K562 (cell line): ENCODE measurements at regions not wholly inside any gene's neighbourhood (a gene's known extent, or its start where the extent isn't known, plus 50 kb on each side); places are given as distances from the start of the nearest gene placed in this dataset.

Experiments
- ATAC-seq: fragments of 200-7000 bp; cut with Tn5 transposase; 3 replicates; pipeline ENCODE4 v1.9.1; 2020; ENCODE audit warnings: moderate library complexity
- BruUV-seq: library from RNA; stranded (reverse); fragments of 400-500 nt; replicated peaks from 2 replicates; lab custom pipeline; 2021; lab: Mats Ljungman, UMichigan
- CTCF ChIA-PET: fragments of 300-600 bp; formaldehyde crosslinking; extraction: SDS; loops from one replicate; lab custom pipeline; 2021; ENCODE audit warnings: low intra/inter-chr PET ratio; lab: Yijun Ruan, JAX
- POLR2A ChIA-PET: fragments of 300-600, 350-650 bp; sonication (Branson Sonifier 250); formaldehyde crosslinking; extraction: SDS; loops from one replicate; lab custom pipeline; 2021; ENCODE audit warnings: antibody characterized with exemption, inconsistent platforms; lab: Yijun Ruan, JAX
- DNase-seq, 4 experiments: peaks; one replicate each; pipeline versions ENCODE4 v3.0.0 to v3.0.0-alpha.2; 2011 to 2018; ENCODE audit warnings: low spot score in 3 of 4, mixed read lengths in 3 of 4; ENCODE audit errors: extremely low read depth in 1 of 4
- FAIRE-seq: peaks from 2 replicates; lab custom pipeline; 2011; peaks lifted over from hg19 to GRCh38; lab: Jason Lieb, UNC
- H2AFZ ChIP-seq: 2 replicates; pipeline ENCODE4 v1.6.0; 2011; ENCODE audit warnings: low read depth, low read length, control low read depth, inconsistent platforms
- H3K27ac ChIP-seq: fragments of 200-600 bp; 3 replicates; pipeline ENCODE4 v1.8.0; 2011; ENCODE audit warnings: low read depth, mild to moderate bottlenecking, control low read depth, inconsistent platforms, low read length, moderate library complexity, mixed read lengths; ENCODE audit errors: extremely low read depth
- H3K27me3 ChIP-seq, 2 experiments: fragments of 300-600 bp in 1 of 2; 2 replicates in 1 of 2; 3 replicates in 1 of 2; pipeline versions ENCODE4 v1.6.0 to v1.8.0; 2011; ENCODE audit warnings: inconsistent platforms in 2 of 2, low read length in 2 of 2, mild to moderate bottlenecking in 1 of 2, mixed read lengths in 1 of 2, moderate library complexity in 1 of 2; ENCODE audit not compliant: control insufficient read depth in 2 of 2, insufficient read depth in 2 of 2
- H3K36me3 ChIP-seq: fragments of 300-600 bp; 3 replicates; pipeline ENCODE4 v1.8.0; 2011; ENCODE audit warnings: mild to moderate bottlenecking, low read length, inconsistent platforms; ENCODE audit not compliant: control insufficient read depth, insufficient read depth
- H3K4me1 ChIP-seq, 2 experiments: fragments of 200-600 bp in 1 of 2; replicated peaks in 1 of 2; 2 replicates in 1 of 2; 3 replicates in 1 of 2; pipeline versions ENCODE4 v1.5.1 to v1.8.0; 2011; ENCODE audit warnings: inconsistent platforms in 2 of 2, low read length in 2 of 2, mild to moderate bottlenecking in 1 of 2, mixed read lengths in 1 of 2, moderate library complexity in 1 of 2; ENCODE audit not compliant: control insufficient read depth in 2 of 2, insufficient read depth in 2 of 2
- H3K4me2 ChIP-seq: 2 replicates; pipeline ENCODE4 v1.6.1; 2011; ENCODE audit warnings: low read length, control low read depth, inconsistent platforms, mixed read lengths; ENCODE audit not compliant: insufficient read depth
- H3K4me3 ChIP-seq: fragments of 200-600 bp; sonication (generic), shearing (Covaris generic); 2 replicates; pipeline ENCODE4 v1.5.1; 2016; ENCODE audit warnings: control low read depth, inconsistent platforms
- H3K79me2 ChIP-seq: fragments of 200-600 bp; 3 replicates; pipeline ENCODE4 v1.8.0; 2011; ENCODE audit warnings: low read length, inconsistent platforms; ENCODE audit not compliant: control insufficient read depth, insufficient read depth
- H3K9ac ChIP-seq, 2 experiments: 2 replicates each; pipeline versions ENCODE4 v1.6.0 to v1.6.1; 2011; ENCODE audit warnings: low read depth in 2 of 2, low read length in 2 of 2, control low read depth in 1 of 2, inconsistent platforms in 1 of 2, mild to moderate bottlenecking in 1 of 2, mixed read lengths in 1 of 2; ENCODE audit not compliant: insufficient read depth in 1 of 2
- H3K9me1 ChIP-seq: one replicate; pipeline ENCODE4 v1.6.0; 2011; ENCODE audit warnings: inconsistent platforms, mild to moderate bottlenecking, low read length, moderate library complexity; ENCODE audit not compliant: control insufficient read depth, insufficient read depth
- H3K9me3 ChIP-seq: replicated peaks from 2 replicates; pipeline ENCODE4 v1.5.1; 2011; ENCODE audit warnings: low read depth, low read length, inconsistent platforms; ENCODE audit not compliant: control insufficient read depth, insufficient read depth
- H4K20me1 ChIP-seq: replicated peaks from 2 replicates; pipeline ENCODE4 v1.6.1; 2011; ENCODE audit warnings: low read length, inconsistent platforms, mixed read lengths; ENCODE audit not compliant: control insufficient read depth, insufficient read depth
- HSF4 ChIP-seq: fragments of 250-450 bp; sonication (Bioruptor Pico); IDR thresholded peaks from 2 replicates; pipeline ENCODE4 v2.1.2; 2022; ENCODE audit warnings: mild to moderate bottlenecking, moderate library complexity, borderline replicate concordance
- PTBP1 ChIP-seq: fragments of 200-400 bp; formaldehyde crosslinking; IDR thresholded peaks from 2 replicates; pipeline ENCODE4 v1.6.1; 2017; ENCODE audit warnings: low read depth, low read length
- RAD21 ChIP-seq, 2 experiments: fragments of 250-450 bp in 1 of 2; fragments of 450-650 bp in 1 of 2; sonication (Bioruptor Pico) in 1 of 2; formaldehyde crosslinking in 1 of 2; IDR thresholded peaks in 1 of 2; conservative IDR thresholded peaks in 1 of 2; 2 replicates each; pipeline versions ENCODE4 v1.4.0 to v1.8.0; 2020 to 2022; ENCODE audit warnings: mild to moderate bottlenecking in 2 of 2, moderate library complexity in 1 of 2
- SFPQ ChIP-seq: fragments of 200-400 bp; formaldehyde crosslinking; IDR thresholded peaks from 2 replicates; pipeline ENCODE4 v1.6.1; 2017; ENCODE audit warnings: mild to moderate bottlenecking, low read depth, low read length, moderate library complexity
- WHSC1 ChIP-seq: IDR thresholded peaks from one replicate; pipeline ENCODE4 v1.6.1; 2012; ENCODE audit warnings: low read length, control low read depth, inconsistent platforms
- ZNF217 ChIP-seq: sonication (generic); formaldehyde crosslinking; IDR thresholded peaks from 2 replicates; pipeline ENCODE4 v1.8.0; 2022; ENCODE audit warnings: mild to moderate bottlenecking, missing genetic modification reagents
- ZNF41 ChIP-seq: fragments of 250-450 bp; sonication (Bioruptor Pico); conservative IDR thresholded peaks from 2 replicates; pipeline ENCODE4 v1.4.0; 2020; ENCODE audit warnings: mild to moderate bottlenecking
- ZNF518B ChIP-seq: fragments of 250-450 bp; sonication (Bioruptor Pico); IDR thresholded peaks from 2 replicates; pipeline ENCODE4 v1.5.0; 2021; ENCODE audit warnings: mild to moderate bottlenecking, moderate library complexity
- ZNF668 ChIP-seq: fragments of 250-450 bp; sonication (Bioruptor Pico); IDR thresholded peaks from 2 replicates; pipeline ENCODE4 v1.8.0; 2022; ENCODE audit warnings: mild to moderate bottlenecking, inconsistent platforms
- ZNF79 ChIP-seq: fragments of 250-450 bp; sonication (Bioruptor Pico); IDR thresholded peaks from 2 replicates; pipeline ENCODE4 v1.4.0; 2020; ENCODE audit warnings: low read depth, mild to moderate bottlenecking, moderate library complexity
- WGBS: fragments of 100-300 bp; shearing (Covaris generic); methylation state at CpG from one replicate; pipeline ENCODE4 v1.1.6; 2016; ENCODE audit warnings: low coverage, mixed read lengths; ENCODE audit not compliant: insufficient coverage; ENCODE audit errors: missing lambda C conversion rate; 5-methylcytosine and 5-hydroxymethylcytosine counted together
- in situ Hi-C: fragments of 300-500 bp; cut with MboI; formaldehyde crosslinking; loops from 4 replicates; pipeline ENCODE4 v1.15.0; 2018; ENCODE audit warnings: inconsistent platforms, mixed read lengths
- intact Hi-C: fragments of 100-400 bp; cut with micrococcal nuclease; formaldehyde crosslinking; loops from 2 replicates; pipeline ENCODE4 v1.14.2; 2022
- TF ChIP-seq, protein P1 (sequence below): fragments of 250-450 bp; sonication (Bioruptor Pico); IDR thresholded peaks from 2 replicates; pipeline ENCODE4 v1.8.0; 2021; ENCODE audit warnings: moderate library complexity, mild to moderate bottlenecking, inconsistent platforms

GRCh38 chr10:36801660-36802059, 323.7 kb upstream of the ANKRD30A start:
- FAIRE-seq (no peak), DNase-seq (no peak), ATAC-seq (no peak)
- Histone ChIP-seq H3K79me2 (no peaks in the 10 kb centered on the region), H3K4me2 (no peak overlapping the region), H3K9ac (no peak overlapping the region), H3K27me3 (no peaks in the 10 kb centered on the region), H3K27ac (no peak overlapping the region), H3K9me3 (no peaks in the 10 kb centered on the region; the same call in 1 of the 2 replicates), H3K4me3 (no peak overlapping the region), H2AFZ (no peak overlapping the region), H4K20me1 (no peaks in the 10 kb centered on the region), H3K36me3 (no peaks in the 10 kb centered on the region), H3K9me1 (no peaks in the 10 kb centered on the region), H3K4me1 (no peaks in the 10 kb centered on the region)
- in situ Hi-C loops (no loop called here), intact Hi-C loops (no loop called here)
- no peak for TF ChIP-seq SFPQ
- no TSS peak for BruUV-seq
- ChIA-PET CTCF (no interaction called here), POLR2A (no interaction called here)
- WGBS: 0% methylated on average over 3 of the region's 3 CpGs

DNA sequence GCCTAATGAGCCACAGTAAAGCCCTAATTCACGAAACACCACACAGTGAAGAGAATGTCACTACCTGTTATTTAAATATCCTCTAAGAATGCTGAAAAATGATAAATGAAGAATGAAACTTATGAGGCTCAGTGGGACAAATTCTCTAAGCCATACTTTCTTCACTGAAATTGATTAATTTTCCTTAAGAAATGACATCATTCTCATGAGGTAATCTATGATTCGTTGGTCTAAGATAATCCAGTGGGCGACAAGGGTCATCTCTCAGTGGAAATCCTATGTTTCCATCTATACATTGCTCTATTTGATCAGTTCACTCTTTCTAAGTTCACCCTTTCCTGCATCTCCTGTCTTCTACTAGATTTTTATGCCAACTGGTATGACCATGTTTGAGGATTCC, 330.4 kb upstream of the ANKRD30A start:
- H3K4me3 ChIP-seq: no peak overlapping the region
- 0% methylated on average over 3 of the region's 3 CpGs for WGBS
- H3K79me2 ChIP-seq: no peaks in the 10 kb centered on the region
- DNase-seq (no peak), ATAC-seq (no peak), FAIRE-seq (no peak)
- in situ Hi-C loops: no loop called here
- H3K27me3 ChIP-seq: no peaks in the 10 kb centered on the region
- H3K4me1 ChIP-seq: no peaks in the 10 kb centered on the region
- H3K9me3 ChIP-seq: no peaks in the 10 kb centered on the region
- H3K9ac ChIP-seq: no peak overlapping the region
- no TSS peak for BruUV-seq
- no peak overlapping the region for H2AFZ ChIP-seq
- no peaks in the 10 kb centered on the region for H3K36me3 ChIP-seq
- intact Hi-C loops: no loop called here
- no peak overlapping the region for H3K4me2 ChIP-seq
- ChIA-PET POLR2A (no interaction called here), CTCF (no interaction called here)
- H3K27ac ChIP-seq: no peak overlapping the region
- no peaks in the 10 kb centered on the region for H3K9me1 ChIP-seq
- H4K20me1 ChIP-seq: no peaks in the 10 kb centered on the region
- TF ChIP-seq, protein P1, sequence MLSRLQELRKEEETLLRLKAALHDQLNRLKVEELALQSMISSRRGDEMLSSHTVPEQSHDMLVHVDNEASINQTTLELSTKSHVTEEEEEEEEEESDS: no peak
- no peak for TF ChIP-seq WHSC1
- no peak for TF ChIP-seq HSF4
- TF ChIP-seq ZNF79 (CRISPR knock-in tag): no peak
- no peak for TF ChIP-seq ZNF668 (CRISPR knock-in tag)
- TF ChIP-seq ZNF41: no peak
- no peak for TF ChIP-seq ZNF217 (CRISPR knock-in tag)
- no peak for TF ChIP-seq PTBP1
- TF ChIP-seq RAD21 (CRISPR knock-in tag; conservative IDR thresholded peaks at IDR 0.05 in 1 of 2, IDR thresholded peaks at IDR 0.05 in 1 of 2): no peak
- TF ChIP-seq ZNF518B (CRISPR knock-in tag): no peak
